NCI-H1930 (cell line): ENCODE measurements at regions not wholly inside any gene's neighbourhood (a gene's known extent, or its start where the extent isn't known, plus 50 kb on each side); places are given as distances from the start of the nearest gene placed in this dataset.

Source experiments
- DNase-seq, 2 experiments: peaks; one replicate each; lab custom pipeline; 2025; lab: John Stamatoyannopoulos, UW

DNA sequence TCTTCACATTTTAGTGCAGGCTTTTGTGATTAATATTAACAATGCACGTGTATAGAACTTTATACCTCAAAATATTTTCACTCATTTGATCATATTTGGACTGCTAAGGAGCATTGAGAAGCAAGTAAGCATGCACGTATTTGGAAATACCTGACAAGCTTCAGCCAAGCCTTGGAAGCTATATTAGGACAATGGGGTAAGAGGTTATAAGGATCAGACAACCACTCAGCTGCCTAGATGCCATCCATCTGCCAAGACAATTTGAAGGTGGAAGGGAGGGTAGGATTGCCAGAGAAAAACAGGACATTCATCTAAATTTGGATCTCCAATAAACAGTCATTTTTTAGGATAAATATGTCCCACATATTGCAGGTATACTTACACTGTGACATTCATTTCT lies 394.9 kb upstream of the CFAP20DC start:
- DNase-seq: no peak

DNA sequence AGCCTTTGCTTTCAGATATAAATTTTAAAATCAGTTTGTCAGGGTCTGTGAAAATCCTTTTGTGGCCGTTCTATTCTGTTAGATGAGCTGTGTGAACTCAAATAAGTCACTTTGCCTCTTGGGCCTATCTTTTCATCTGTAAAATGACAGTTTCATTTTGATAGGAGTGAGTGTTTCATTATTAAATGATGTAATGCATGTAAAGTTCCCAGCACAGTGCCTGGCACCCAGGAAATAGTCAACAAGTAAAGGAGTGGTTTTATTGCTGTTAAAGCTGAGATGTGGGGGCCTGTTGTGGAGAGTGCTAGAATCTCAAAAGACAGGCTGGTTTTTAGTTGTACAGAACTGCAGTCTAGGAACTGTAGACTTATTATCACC lies 394.5 kb upstream of the CFAP20DC start:
- no peak for DNase-seq

DNA sequence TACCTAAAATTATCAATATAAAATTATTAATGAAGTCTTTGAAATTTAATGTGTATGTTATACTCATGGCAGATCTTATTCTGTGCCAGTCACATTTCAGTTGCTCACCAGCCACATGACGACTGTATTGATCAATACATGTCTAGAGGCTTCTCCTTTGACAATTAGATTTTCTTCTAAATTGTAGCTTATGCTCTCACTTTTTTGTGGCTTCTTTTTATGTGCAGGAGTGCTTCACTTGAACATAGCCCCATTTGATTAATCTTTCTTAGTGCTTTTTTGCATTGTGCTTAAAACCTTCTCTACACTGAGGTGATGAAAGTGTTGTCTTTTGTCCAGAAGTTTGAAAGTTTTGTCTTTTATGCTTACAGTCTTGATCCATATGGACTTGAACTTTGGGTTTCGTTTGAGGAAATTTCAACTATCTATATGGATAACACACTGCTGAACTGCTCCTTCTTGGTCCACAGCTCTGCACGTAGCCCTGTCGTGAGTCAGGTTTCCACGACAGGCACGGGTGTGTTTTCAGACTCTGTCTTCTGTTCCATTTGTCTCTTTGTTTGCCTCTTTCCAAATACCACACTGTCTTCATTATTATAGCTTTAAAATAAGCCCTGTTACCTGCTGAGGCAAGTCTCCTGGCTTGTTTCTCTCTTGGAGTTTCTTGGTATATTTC lies 393.9 kb upstream of the CFAP20DC start:
- no peak for DNase-seq

DNA sequence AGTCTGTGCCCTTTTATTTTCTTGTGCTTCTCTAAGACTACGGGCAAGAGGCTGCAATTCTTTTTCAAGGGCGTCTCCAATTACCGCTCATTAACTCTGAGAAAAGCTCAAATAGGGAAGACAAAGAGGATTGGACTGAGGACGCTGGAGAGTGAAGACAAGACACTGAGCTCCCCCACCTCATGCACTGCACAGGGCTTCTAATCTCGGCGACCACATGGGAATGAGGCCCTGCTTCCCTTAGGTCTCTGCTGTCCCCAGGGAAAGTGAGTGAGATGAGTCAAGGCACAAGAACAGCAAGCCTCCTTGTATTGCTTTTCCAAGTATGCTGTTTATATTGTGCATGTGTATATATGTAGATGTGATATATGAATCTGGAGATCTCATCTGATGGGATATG lies 392.2 kb upstream of the CFAP20DC start:
- DNase-seq: no peak

DNA sequence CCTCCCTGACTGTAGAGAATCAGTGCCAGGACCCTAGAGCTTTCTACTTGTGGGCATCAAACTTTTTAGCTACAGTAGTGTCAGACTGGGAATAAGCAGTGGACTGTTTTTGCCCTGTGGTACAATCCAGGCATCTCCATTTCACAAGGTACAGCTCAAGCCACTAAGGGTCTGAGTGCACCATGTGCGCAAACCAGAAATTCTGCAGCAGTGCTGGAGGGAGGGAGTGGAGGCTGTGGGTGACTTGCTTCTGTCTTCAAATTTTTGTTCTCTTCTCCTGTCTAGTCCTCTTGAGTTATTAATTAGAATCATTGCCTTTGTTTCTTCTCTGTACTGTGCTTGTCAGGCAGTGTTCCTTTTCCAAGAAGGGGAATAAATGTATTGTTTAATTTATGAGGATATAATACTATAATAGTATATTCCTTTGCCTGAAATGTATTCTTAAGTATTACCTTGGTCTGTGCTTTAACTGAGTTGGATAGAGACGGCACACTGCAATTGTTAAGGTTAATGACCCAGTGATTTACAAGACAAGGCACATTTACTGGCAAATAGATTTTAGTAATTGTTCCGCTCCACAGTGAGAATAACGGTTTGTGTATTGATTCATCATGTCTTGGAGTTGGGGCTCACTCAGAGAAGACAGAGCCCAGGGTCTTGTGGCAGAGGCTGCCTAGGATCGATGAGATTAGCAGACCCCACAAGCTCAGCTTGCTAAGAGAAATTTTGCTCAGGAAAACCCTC lies 390.6 kb upstream of the CFAP20DC start:
- DNase-seq: no peak

DNA sequence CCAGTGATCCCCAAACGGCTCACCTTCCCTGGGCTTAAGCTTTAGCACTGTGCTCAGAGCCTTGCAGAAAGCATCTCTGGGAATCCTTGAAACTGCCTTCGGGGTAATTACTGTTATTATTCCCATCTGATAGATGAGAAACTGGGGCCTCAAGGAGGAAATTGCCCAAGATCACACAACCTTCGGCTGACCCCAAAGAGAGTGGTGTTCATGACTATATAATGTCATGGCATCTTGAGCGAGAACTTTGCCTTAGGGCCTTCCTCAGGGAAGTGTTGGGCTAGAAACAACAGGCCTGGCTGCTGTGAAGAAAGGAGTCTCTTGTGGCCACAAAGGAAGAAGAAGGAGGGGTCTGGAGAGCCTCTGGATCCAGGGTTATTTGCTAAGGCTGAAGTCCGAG lies 388.7 kb upstream of the CFAP20DC start:
- DNase-seq: no peak

DNA sequence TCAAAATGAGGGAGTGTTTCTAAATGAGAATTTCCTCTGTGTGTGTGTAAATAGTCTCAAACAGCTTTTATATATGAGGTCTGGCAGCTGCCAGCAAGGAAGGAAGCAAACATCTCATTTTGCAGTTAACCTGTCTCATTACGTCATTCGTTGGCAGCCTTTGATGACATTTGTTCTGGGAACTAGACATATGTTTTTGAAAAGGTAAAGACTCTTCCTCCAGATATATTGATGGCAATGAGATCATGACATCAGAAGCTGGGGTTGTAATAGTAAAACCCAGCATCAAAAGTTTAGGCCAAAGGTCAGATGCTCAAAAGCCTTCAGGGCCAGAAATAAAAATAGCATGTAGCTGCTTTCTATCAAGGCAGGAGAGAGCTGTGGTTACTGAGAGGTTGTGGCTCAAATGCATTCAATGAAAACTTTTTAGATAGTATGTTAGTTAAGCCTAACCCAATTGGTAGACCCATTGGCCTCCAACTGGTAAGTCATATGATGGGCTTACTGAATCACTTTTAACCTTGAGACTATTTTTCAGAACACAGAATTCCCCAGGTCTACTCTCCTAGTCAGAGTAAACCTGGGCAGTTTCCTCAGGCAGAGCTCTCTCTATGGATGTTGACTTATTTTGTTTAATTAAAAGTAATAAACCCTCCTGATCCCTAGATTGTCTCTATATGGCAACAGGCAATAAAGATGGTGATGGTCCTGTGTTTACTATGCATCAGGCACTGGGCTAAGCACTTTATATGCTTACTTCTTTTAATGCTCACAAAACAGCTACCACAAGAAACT lies 386.5 kb upstream of the CFAP20DC start:
- DNase-seq: no peak

DNA sequence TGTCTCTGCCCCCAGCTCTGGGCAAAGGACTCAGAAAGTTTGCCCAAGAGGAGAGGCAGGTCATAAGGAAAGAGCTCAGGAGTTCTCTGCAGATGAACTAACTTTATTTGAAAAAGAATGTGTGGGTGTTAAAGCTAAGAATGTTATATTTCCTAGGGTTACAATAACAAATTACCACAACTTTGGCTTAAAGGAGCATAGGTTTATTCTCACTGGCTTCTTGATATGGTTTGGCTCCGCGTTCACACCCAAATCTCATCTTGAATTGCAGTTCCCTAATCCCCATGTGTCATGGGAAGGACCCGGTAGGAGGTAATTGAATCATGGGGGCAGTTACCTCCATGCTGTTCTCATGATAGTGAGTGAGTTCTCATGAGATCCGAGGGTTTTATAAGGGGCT lies 383.7 kb upstream of the CFAP20DC start:
- DNase-seq: no peak

DNA sequence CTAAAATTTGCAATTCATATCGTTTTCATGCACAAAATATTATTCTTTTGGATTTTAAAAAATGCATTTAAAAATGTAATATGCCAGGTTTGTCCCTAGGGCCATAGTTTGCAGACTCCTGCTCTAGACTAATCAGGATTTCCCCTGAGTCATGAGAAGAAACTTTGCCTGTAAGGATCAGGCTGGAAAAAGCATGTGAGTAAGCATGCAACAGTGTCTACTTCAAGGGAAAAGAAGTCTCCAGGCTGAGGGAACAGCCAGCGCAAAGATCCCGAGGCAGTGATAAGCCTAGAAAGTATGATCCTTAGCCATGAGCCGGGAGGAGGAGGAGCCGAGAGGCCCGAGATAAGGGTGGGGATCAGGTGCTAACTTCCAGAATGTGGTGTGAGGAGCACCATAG lies 382.8 kb upstream of the CFAP20DC start:
- DNase-seq: no peak

DNA sequence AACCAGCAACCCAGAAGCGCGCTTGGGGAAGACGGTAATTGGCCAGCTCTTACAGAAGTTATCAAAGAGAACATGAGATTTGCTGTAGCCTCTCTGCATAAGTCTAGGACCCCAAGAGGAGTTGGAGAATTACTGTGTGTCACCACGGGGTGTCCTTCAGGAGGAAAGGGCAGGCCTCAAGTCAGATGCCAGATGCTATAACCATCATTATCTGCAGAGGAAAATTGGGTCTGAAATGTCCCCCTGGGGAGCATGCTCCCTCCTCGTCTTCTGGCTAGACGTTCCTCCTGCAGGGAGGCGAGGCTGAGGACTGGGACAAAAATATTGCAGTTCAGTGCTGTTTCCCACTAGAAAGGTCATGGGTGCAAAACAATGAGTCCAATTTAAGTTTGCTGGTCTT lies 380.5 kb upstream of the CFAP20DC start:
- DNase-seq: no peak

DNA sequence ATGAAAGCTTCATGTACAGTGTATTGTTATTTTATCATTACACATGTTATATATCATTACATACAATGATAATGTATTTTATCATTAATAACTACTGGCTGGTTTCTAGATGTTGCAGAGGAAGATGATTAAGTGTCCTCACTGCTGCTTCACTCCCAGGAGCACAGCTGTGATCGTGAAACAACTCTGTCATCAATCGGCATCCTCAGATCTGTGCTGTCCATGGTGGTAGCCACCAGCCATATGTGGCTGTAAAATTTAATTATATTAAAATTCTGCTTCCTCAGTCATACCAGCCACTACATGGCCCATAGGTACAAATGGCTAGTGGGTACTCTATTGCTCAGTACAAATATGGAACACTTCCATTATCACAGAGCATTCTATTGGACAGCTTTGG lies 379.4 kb upstream of the CFAP20DC start:
- DNase-seq: no peak

DNA sequence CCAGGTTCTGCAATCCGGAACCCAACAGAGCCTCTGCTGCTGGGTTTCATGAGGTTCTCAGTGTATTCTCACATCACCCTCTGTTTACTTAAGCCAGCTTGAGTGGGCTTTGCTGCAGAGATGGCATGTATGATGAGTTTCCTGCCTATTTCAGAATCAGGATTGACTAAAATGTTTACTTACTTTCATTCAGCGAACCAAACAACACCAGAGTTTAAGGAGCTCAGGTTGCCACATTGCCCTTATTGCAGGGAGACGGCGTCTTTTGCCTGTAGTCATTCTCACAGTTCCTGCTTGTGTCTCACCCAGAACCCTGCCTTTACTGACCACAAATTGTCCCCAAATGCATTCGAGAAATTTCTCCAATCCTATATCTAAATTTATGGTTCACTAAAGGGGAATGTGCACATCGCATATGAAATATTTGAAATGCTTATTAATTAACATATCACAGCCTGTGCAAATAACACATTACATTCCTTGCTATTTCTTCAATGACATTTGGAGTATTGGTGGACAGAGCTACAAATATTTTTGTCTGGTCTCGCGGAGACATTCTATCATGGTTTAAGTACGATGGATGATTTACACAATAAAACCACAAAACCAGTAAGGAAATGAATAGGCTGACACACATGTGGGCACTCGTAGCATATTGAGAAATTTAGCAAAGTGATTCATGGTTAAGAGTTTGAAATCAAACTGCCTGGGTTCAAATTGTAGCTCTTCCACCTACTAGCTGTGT lies 377.2 kb upstream of the CFAP20DC start:
- DNase-seq: no peak

DNA sequence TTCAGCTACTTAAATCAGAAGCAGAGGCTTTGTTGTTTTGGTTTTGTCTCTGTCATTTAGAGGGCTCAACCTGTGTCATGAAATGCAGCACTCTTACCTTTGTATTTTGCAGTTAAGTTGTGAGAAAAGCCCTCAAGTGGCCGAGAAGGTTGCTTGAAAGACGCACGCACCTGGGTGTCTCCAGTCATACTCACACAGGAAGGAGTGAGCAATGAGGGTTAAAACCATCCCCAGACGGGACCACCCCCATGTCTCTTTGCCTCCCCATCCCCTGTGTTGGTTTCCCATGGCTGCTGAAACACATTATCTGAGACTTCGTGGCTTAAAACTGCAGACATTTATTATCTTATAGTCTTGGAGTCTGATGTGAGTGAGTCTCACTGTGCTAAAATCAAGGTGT lies 376.1 kb upstream of the CFAP20DC start:
- no peak for DNase-seq

DNA sequence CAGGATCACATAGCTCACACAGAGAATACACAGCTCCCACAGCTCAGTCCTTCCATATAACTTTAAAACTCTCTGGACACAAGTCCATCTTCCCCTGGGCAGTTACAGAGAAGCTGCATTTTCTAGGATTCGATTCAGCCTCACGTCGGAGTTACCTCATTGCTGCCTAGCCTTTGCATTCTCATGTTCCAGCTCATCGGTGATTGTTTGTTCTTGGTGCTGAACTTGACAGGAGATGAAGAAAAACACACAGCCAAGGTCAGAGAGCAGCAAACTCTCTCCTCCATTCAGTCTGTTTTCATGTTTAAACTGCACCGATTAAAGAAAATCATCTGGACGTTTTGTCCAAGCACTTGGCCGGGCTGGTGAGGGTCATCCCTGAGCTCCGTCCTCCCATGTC lies 375.5 kb upstream of the CFAP20DC start:
- no peak for DNase-seq

DNA sequence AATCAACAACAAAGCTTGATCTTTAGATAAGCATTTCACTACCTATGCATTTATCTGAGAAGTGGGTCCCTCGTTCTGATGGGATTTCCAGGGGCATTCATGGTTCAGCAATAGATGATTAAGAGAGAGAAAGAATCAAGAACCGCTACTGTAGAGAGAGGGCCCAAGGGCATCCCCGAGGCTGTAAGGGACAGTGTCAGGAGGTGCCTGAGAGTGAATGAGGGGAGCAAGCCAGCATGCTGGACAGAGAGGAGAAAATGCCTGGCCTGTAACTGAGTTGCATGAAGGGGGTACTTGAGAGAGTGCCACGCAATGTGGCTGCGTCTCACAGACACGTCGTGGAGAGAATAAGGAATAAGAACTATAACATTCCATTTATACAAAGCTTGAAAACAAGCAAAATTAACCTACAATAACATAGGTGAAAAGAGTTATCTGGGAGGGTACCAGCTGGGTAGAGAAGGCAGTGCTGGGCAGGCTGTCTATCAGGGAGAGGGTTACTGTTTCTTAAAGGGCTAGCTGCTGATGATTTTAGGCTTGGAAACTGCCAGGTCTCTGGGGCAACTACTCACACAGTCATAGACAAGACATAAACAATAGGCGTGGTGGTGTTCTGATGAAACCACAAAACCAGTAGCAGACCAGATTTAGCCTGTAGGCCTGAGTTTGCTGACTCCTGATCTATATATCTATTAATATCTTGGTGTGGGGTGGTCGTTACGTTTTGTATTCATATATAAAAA lies 374.6 kb upstream of the CFAP20DC start:
- no peak for DNase-seq

DNA sequence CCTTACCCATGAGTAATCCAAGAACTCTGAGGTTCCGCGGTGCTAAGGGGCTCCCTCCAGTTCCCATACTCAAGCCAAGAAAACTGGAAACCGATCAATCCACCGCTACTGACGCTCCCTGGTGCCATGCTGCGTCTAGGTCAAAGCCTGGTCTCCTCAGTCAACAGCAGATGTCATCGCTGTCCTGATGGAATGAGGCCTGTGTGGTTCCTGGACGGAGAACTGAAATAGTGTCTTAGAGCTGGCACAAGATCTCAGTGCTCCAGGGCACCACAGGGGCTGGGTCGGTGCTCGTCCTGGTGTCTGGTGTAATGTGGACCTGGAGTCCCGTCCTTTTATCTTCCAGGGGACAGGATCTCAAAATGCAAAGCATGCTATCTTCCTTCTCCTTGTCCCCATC lies 373.9 kb upstream of the CFAP20DC start:
- no peak for DNase-seq

DNA sequence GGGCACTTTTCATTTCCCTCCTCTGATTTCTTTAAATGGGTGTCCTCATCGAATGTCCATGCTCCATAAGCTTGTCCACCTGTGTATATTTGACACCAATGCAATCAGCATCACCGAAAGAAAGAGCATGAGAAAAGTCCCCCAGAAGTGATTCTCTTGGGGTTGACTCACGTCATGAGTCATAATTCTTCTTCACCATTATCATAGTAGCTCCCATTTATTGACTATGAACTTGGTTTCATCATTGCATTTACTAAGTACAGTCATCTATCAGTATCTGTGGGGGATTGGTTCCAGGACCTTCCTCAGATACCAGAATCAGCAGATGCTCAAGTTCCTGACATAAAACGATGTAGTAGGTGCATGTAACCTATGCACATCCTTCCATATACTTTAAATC lies 372.5 kb upstream of the CFAP20DC start:
- no peak for DNase-seq

DNA sequence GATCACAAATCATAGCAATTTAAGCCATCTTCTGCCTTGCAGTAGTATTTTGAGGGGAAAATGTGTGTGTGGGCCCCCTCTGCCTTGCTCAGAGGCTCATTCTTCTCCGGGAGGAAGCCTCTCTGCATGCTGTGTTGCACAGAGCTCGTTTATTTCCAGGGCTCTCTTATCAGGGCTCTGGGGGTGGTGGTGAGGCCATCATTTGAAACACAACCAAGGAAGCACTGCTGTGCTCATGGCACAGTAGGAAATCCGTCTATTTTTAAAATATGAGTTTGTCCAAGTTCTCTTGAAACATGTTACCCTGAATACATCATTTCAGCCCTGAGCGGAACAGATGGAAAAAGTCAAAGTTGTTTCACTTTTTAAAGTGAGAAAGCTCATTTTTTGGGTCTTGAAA lies 369.0 kb upstream of the CFAP20DC start:
- DNase-seq: no peak

DNA sequence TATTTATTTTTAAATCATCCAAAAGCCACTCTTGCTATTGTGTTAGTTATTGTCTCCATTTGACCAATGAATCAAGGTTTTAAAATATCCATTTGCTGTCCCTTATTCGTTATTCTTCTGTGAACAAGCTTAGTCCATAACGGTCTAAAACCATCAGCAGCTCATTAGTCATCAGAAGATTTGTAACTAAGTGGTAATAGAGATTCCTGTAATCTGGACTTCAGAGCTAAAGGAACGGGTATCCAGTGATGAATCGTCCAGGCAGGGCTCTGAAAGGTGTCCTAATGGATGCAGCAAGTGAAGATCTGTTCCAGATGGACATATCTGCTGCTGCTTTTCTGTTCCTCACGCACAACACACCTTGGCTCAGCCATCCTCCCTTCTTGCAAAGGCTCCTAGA lies 362.7 kb upstream of the CFAP20DC start:
- no peak for DNase-seq

DNA sequence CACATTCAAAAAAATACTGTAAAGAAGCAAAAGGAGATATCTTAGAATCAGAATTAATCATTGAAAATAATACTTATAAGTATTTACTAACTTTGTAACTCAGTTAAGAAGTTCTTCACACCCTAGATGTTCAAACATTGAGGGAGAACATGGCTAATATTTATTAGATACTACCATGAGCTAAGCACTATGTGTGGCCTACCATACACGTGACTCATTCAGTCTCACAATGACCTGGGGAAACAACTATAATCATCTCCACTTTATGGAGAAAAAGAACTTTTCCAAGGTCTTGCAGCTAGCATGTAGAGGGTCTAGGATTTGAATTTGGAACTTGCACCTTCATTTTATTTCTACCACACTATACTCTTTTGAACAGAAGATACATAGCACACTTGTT lies 361.9 kb upstream of the CFAP20DC start:
- no peak for DNase-seq

DNA sequence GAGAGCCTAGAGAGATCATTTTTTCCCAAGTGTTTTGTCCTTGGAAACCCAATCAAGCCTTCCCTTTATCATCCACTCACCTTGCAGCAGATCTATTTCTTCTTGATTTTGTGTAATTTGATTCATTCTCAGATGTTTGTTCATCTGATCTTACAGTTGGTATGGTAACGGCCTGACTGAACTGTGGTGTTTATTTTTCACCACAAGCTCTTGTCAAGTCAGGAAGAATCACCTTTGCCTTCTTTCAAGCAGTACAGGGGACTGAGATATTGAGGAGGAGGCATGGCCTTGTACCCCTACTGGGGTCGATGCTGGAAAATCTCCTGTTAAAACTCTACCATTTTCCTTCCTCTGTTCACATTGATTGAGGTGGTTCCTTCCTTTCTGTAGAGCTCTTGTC lies 361.4 kb upstream of the CFAP20DC start:
- DNase-seq: no peak
